Keratinocyte (primary cell): ENCODE measurements at regions not wholly inside any gene's neighbourhood (a gene's known extent, or its start where the extent isn't known, plus 50 kb on each side); places are given as distances from the start of the nearest gene placed in this dataset.

Source experiments
- EZH2 ChIP-seq: IDR thresholded peaks from one replicate; pipeline ENCODE4 v1.6.1; 2012; ENCODE audit warnings: inconsistent platforms, mild to moderate bottlenecking, low read length, moderate library complexity
- TF ChIP-seq, protein P1 (sequence below), 3 experiments: IDR thresholded peaks in 1 of 3; conservative IDR thresholded peaks in 1 of 3; optimal IDR thresholded peaks in 1 of 3; 2 replicates in 2 of 3; 3 replicates in 1 of 3; pipeline versions ENCODE3 to v1.5.1; 2011; ENCODE audit warnings: low read length in 3 of 3, mild to moderate bottlenecking in 3 of 3, moderate library complexity in 2 of 3, control low read depth in 1 of 3, inconsistent platforms in 1 of 3; ENCODE audit not compliant: insufficient read depth in 2 of 3; ENCODE audit errors: extremely low read depth in 1 of 3

DNA sequence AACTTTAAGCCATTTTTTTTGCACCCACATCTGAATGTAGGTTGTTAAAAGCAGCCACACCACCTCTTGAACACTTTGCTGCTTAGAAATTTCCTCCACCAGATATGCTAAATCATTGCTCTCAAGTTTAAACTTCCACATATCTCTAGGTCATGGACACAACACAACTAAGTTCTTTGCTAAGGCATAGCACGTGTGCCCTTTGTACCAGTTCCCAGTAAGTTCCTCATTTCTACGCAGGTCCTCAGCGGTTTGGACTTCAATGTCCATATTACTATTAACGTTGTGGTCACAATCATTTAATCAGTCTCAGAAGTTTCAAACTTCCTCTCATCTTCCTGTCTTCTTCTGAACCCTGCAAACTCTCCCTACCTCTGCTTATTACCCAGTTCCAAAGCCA is 661.6 kb upstream of the PKN2 start:
- TF ChIP-seq, protein P1, sequence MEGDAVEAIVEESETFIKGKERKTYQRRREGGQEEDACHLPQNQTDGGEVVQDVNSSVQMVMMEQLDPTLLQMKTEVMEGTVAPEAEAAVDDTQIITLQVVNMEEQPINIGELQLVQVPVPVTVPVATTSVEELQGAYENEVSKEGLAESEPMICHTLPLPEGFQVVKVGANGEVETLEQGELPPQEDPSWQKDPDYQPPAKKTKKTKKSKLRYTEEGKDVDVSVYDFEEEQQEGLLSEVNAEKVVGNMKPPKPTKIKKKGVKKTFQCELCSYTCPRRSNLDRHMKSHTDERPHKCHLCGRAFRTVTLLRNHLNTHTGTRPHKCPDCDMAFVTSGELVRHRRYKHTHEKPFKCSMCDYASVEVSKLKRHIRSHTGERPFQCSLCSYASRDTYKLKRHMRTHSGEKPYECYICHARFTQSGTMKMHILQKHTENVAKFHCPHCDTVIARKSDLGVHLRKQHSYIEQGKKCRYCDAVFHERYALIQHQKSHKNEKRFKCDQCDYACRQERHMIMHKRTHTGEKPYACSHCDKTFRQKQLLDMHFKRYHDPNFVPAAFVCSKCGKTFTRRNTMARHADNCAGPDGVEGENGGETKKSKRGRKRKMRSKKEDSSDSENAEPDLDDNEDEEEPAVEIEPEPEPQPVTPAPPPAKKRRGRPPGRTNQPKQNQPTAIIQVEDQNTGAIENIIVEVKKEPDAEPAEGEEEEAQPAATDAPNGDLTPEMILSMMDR (optimal IDR thresholded peaks at IDR 0.05 in 1 of 3, IDR thresholded peaks at IDR 0.05 in 1 of 3, conservative IDR thresholded peaks at IDR 0.05 in 1 of 3; ENCODE audit: extremely low read depth in 1 of 3, insufficient read depth in 2 of 3, low read length in 3 of 3), result no peak
- no peak for TF ChIP-seq EZH2
